ENCODE measurements at regions not wholly inside any gene's neighbourhood (a gene's known extent, or its start where the extent isn't known, plus 50 kb on each side); places are given as distances from the start of the nearest gene placed in this dataset.

DNA sequence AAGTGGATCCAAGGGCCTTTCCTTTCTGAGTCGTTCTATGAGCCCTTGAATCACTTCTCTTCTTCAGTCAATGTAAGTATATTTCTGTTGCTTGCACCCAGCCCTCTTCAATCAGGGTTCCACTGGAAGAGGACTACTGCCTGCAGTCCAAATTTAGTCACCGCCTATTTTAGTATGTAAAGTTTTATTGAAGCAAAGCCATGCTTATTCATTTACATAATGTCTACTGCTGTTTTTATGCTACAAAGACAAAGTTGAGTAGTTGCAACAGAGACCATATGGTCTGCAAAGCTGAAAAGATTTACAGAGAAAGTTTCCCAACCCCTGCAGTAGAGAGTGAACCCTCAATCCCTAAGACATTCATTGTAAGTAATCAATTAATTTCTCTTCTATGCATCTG lies 332.5 kb upstream of the TNP1 start:
- WGBS (ENCODE audit: low lambda C conversion rate): 67% methylated on average over 2 of the region's 2 CpGs
- POLR2A ChIA-PET: no interaction called here

More for the DNA sequence above, 332.5 kb upstream of the TNP1 start:
- H3K9me2 ChIP-seq: no peaks in the 10 kb centered on the region
- H3K9me3 ChIP-seq: no peaks in the 10 kb centered on the region
- no peak overlapping the region for H3K4me2 ChIP-seq
- no peak overlapping the region for H2AFZ ChIP-seq (ENCODE audit: low read depth)
- H3F3A ChIP-seq (replicated peaks; ENCODE audit: insufficient read depth): no peaks in the 10 kb centered on the region
- CTCF ChIA-PET: no interaction called here
- no peak overlapping the region for H3K27ac ChIP-seq (ENCODE audit: low read depth in 2 of 2, low read length in 1 of 2)
- H3K4me1 ChIP-seq (ENCODE audit: control insufficient read depth in 1 of 2, insufficient read depth in 2 of 2, low read depth in 1 of 2, low read length in 1 of 2): peaks cover 0 to 2% of the 10 kb centered on the region in 2 experiments; a peak in 1 of 4 replicates
- H3K36me3 ChIP-seq (replicated peaks in 1 of 2; ENCODE audit: control insufficient read depth in 1 of 2, insufficient read depth in 2 of 2, low read length in 1 of 2): no peaks in the 10 kb centered on the region
- H4K20me1 ChIP-seq (ENCODE audit: insufficient read depth): no peaks in the 10 kb centered on the region
- DNase-seq: no peak
- H3K79me2 ChIP-seq (ENCODE audit: insufficient read depth): no peaks in the 10 kb centered on the region
- H3K27me3 ChIP-seq (ENCODE audit: insufficient read depth): no peaks in the 10 kb centered on the region
- no peak overlapping the region for H3K9ac ChIP-seq
- no peak overlapping the region for H3K4me3 ChIP-seq (ENCODE audit: low read depth in 2 of 2, low read length in 1 of 2)
- TF ChIP-seq, protein P1, sequence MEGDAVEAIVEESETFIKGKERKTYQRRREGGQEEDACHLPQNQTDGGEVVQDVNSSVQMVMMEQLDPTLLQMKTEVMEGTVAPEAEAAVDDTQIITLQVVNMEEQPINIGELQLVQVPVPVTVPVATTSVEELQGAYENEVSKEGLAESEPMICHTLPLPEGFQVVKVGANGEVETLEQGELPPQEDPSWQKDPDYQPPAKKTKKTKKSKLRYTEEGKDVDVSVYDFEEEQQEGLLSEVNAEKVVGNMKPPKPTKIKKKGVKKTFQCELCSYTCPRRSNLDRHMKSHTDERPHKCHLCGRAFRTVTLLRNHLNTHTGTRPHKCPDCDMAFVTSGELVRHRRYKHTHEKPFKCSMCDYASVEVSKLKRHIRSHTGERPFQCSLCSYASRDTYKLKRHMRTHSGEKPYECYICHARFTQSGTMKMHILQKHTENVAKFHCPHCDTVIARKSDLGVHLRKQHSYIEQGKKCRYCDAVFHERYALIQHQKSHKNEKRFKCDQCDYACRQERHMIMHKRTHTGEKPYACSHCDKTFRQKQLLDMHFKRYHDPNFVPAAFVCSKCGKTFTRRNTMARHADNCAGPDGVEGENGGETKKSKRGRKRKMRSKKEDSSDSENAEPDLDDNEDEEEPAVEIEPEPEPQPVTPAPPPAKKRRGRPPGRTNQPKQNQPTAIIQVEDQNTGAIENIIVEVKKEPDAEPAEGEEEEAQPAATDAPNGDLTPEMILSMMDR (IDR thresholded peaks at IDR 0.05): no peak
- TF ChIP-seq, protein P2, sequence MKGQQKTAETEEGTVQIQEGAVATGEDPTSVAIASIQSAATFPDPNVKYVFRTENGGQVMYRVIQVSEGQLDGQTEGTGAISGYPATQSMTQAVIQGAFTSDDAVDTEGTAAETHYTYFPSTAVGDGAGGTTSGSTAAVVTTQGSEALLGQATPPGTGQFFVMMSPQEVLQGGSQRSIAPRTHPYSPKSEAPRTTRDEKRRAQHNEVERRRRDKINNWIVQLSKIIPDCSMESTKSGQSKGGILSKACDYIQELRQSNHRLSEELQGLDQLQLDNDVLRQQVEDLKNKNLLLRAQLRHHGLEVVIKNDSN (IDR thresholded peaks at IDR 0.05; ENCODE audit: borderline replicate concordance, low read depth): no peak
- TF ChIP-seq, protein P3, sequence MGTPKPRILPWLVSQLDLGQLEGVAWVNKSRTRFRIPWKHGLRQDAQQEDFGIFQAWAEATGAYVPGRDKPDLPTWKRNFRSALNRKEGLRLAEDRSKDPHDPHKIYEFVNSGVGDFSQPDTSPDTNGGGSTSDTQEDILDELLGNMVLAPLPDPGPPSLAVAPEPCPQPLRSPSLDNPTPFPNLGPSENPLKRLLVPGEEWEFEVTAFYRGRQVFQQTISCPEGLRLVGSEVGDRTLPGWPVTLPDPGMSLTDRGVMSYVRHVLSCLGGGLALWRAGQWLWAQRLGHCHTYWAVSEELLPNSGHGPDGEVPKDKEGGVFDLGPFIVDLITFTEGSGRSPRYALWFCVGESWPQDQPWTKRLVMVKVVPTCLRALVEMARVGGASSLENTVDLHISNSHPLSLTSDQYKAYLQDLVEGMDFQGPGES (IDR thresholded peaks at IDR 0.05; ENCODE audit: low read depth, low read length): no peak
- TF ChIP-seq FOXM1 (IDR thresholded peaks at IDR 0.05; ENCODE audit: low read depth): no peak
- no peak for TF ChIP-seq MXI1 (IDR thresholded peaks at IDR 0.05; ENCODE audit: low read depth, low read length)
- TF ChIP-seq EP300 (IDR thresholded peaks at IDR 0.05; ENCODE audit: borderline replicate concordance in 1 of 2, low read depth in 1 of 2, low read length in 1 of 2): no peak
- no peak for TF ChIP-seq ELF1 (IDR thresholded peaks at IDR 0.05)
- no peak for TF ChIP-seq MEF2A (IDR thresholded peaks at IDR 0.05; ENCODE audit: borderline replicate concordance, low read depth)
- TF ChIP-seq PBX3 (IDR thresholded peaks at IDR 0.05): no peak
- TF ChIP-seq TEAD4 (IDR thresholded peaks at IDR 0.05; ENCODE audit: borderline replicate concordance, insufficient read depth): no peak
- TF ChIP-seq, protein P4, sequence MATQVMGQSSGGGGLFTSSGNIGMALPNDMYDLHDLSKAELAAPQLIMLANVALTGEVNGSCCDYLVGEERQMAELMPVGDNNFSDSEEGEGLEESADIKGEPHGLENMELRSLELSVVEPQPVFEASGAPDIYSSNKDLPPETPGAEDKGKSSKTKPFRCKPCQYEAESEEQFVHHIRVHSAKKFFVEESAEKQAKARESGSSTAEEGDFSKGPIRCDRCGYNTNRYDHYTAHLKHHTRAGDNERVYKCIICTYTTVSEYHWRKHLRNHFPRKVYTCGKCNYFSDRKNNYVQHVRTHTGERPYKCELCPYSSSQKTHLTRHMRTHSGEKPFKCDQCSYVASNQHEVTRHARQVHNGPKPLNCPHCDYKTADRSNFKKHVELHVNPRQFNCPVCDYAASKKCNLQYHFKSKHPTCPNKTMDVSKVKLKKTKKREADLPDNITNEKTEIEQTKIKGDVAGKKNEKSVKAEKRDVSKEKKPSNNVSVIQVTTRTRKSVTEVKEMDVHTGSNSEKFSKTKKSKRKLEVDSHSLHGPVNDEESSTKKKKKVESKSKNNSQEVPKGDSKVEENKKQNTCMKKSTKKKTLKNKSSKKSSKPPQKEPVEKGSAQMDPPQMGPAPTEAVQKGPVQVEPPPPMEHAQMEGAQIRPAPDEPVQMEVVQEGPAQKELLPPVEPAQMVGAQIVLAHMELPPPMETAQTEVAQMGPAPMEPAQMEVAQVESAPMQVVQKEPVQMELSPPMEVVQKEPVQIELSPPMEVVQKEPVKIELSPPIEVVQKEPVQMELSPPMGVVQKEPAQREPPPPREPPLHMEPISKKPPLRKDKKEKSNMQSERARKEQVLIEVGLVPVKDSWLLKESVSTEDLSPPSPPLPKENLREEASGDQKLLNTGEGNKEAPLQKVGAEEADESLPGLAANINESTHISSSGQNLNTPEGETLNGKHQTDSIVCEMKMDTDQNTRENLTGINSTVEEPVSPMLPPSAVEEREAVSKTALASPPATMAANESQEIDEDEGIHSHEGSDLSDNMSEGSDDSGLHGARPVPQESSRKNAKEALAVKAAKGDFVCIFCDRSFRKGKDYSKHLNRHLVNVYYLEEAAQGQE (IDR thresholded peaks at IDR 0.05; ENCODE audit: low read depth, low read length): no peak
- no peak for TF ChIP-seq FOSL2 (IDR thresholded peaks at IDR 0.05; ENCODE audit: borderline replicate concordance, low read depth)
- TF ChIP-seq RFX5 (IDR thresholded peaks at IDR 0.05; ENCODE audit: low read length): no peak
- TF ChIP-seq, protein P5, sequence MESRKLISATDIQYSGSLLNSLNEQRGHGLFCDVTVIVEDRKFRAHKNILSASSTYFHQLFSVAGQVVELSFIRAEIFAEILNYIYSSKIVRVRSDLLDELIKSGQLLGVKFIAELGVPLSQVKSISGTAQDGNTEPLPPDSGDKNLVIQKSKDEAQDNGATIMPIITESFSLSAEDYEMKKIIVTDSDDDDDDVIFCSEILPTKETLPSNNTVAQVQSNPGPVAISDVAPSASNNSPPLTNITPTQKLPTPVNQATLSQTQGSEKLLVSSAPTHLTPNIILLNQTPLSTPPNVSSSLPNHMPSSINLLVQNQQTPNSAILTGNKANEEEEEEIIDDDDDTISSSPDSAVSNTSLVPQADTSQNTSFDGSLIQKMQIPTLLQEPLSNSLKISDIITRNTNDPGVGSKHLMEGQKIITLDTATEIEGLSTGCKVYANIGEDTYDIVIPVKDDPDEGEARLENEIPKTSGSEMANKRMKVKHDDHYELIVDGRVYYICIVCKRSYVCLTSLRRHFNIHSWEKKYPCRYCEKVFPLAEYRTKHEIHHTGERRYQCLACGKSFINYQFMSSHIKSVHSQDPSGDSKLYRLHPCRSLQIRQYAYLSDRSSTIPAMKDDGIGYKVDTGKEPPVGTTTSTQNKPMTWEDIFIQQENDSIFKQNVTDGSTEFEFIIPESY (IDR thresholded peaks at IDR 0.05; ENCODE audit: borderline replicate concordance, low read depth): no peak
- TF ChIP-seq RCOR1 (IDR thresholded peaks at IDR 0.05; ENCODE audit: low read length): no peak
- TF ChIP-seq, protein P6, sequence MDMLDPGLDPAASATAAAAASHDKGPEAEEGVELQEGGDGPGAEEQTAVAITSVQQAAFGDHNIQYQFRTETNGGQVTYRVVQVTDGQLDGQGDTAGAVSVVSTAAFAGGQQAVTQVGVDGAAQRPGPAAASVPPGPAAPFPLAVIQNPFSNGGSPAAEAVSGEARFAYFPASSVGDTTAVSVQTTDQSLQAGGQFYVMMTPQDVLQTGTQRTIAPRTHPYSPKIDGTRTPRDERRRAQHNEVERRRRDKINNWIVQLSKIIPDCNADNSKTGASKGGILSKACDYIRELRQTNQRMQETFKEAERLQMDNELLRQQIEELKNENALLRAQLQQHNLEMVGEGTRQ (IDR thresholded peaks at IDR 0.05; ENCODE audit: borderline replicate concordance, low read depth, low read length): no peak
- TF ChIP-seq RXRA (IDR thresholded peaks at IDR 0.05; ENCODE audit: borderline replicate concordance, low read depth): no peak
- TF ChIP-seq CHD2 (IDR thresholded peaks at IDR 0.05; ENCODE audit: low read length, partially characterized antibody): no peak
- TF ChIP-seq YY1 (IDR thresholded peaks at IDR 0.05; ENCODE audit: low read depth): no peak
